RWPE2 (cell line): ENCODE measurements at regions not wholly inside any gene's neighbourhood (a gene's known extent, or its start where the extent isn't known, plus 50 kb on each side); places are given as distances from the start of the nearest gene placed in this dataset.

Experiments
- ATAC-seq: fragments of 200-7000 bp; cut with Tn5 transposase; 3 replicates; pipeline ENCODE4 v1.9.1; 2021; ENCODE audit warnings: low read depth
- DNase-seq: peaks from one replicate; pipeline ENCODE4 v3.0.0-alpha.2; 2020; ENCODE audit warnings: low spot score
- H3K27ac ChIP-seq: fragments of 450-650 bp; 2 replicates; pipeline ENCODE4 v1.5.1; 2017; ENCODE audit warnings: mild to moderate bottlenecking; ENCODE audit not compliant: poor library complexity, severe bottlenecking
- H3K27me3 ChIP-seq: fragments of 250-450 bp; sonication (Bioruptor Pico); 2 replicates; pipeline ENCODE4 v1.5.1; 2021; ENCODE audit warnings: mild to moderate bottlenecking, moderate library complexity; ENCODE audit not compliant: insufficient read depth, poor library complexity, severe bottlenecking
- H3K36me3 ChIP-seq: fragments of 250-450 bp; sonication (Bioruptor Pico); 2 replicates; pipeline ENCODE4 v1.5.1; 2020; ENCODE audit warnings: low read depth, mild to moderate bottlenecking, moderate library complexity
- H3K4me1 ChIP-seq: fragments of 250-450 bp; sonication (Bioruptor Pico); 2 replicates; pipeline ENCODE4 v1.5.1; 2021; ENCODE audit warnings: mild to moderate bottlenecking, moderate library complexity; ENCODE audit not compliant: insufficient read depth, poor library complexity, severe bottlenecking
- H3K4me3 ChIP-seq: fragments of 250-450 bp; sonication (Bioruptor Pico); 2 replicates; pipeline ENCODE4 v1.5.1; 2021; ENCODE audit warnings: mild to moderate bottlenecking, moderate library complexity; ENCODE audit not compliant: severe bottlenecking
- H3K9me3 ChIP-seq: fragments of 250-450 bp; sonication (Bioruptor Pico); 2 replicates; pipeline ENCODE4 v1.5.1; 2021; ENCODE audit warnings: mild to moderate bottlenecking, moderate library complexity; ENCODE audit not compliant: severe bottlenecking
- CTCF ChIP-seq: fragments of 450-650 bp; IDR thresholded peaks from one replicate; pipeline ENCODE4 v1.5.1; 2017; ENCODE audit warnings: mild to moderate bottlenecking, moderate library complexity; ENCODE audit not compliant: poor library complexity, severe bottlenecking

GRCh38 chr2:142592171-142592570, 285.3 kb upstream of the KYNU start:
- Histone ChIP-seq H3K4me1 (peaks cover 3% of the 10 kb centered on the region), H3K27ac (no peak overlapping the region), H3K27me3 (no peaks in the 10 kb centered on the region), H3K4me3 (no peak overlapping the region), H3K36me3 (no peaks in the 10 kb centered on the region), H3K9me3 (no peaks in the 10 kb centered on the region)
- peak; percentile 40; the same call in 1 of the 3 replicates for ATAC-seq
- no peak for DNase-seq
- no peak for TF ChIP-seq CTCF

- no peak for ATAC-seq
- no peak for TF ChIP-seq CTCF
These were observed 286.0 kb upstream of the KYNU start for GRCh38 chr2:142591420-142591819.

GRCh38 chr2:142588269-142588668, 289.2 kb upstream of the KYNU start:
- H3K27ac ChIP-seq: no peak overlapping the region
- H3K36me3 ChIP-seq: no peaks in the 10 kb centered on the region
- no peaks in the 10 kb centered on the region for H3K4me1 ChIP-seq
- ATAC-seq (no peak; the same call in 2 of the 3 replicates), DNase-seq (no peak)
- H3K9me3 ChIP-seq: no peaks in the 10 kb centered on the region
- no peaks in the 10 kb centered on the region for H3K27me3 ChIP-seq
- no peak for TF ChIP-seq CTCF
- no peak overlapping the region for H3K4me3 ChIP-seq

More at GRCh38 chr2:142591420-142591819, 286.0 kb upstream of the KYNU start:
- Histone ChIP-seq H3K4me1 (no peaks in the 10 kb centered on the region), H3K27ac (no peak overlapping the region), H3K27me3 (no peaks in the 10 kb centered on the region), H3K36me3 (no peaks in the 10 kb centered on the region), H3K9me3 (no peaks in the 10 kb centered on the region), H3K4me3 (no peak overlapping the region)
- DNase-seq: no peak

- Histone ChIP-seq H3K27me3 (no peaks in the 10 kb centered on the region), H3K27ac (no peak overlapping the region), H3K4me1 (no peaks in the 10 kb centered on the region), H3K4me3 (no peak overlapping the region), H3K9me3 (no peaks in the 10 kb centered on the region), H3K36me3 (no peaks in the 10 kb centered on the region)
- no peak for TF ChIP-seq CTCF
- ATAC-seq (no peak), DNase-seq (no peak)
These were observed 290.5 kb upstream of the KYNU start for GRCh38 chr2:142586693-142587580.

GRCh38 chr2:142585785-142586184, 291.7 kb upstream of the KYNU start:
- Histone ChIP-seq H3K36me3 (no peaks in the 10 kb centered on the region), H3K4me1 (no peaks in the 10 kb centered on the region), H3K4me3 (no peak overlapping the region), H3K27ac (no peak overlapping the region), H3K27me3 (no peaks in the 10 kb centered on the region), H3K9me3 (no peaks in the 10 kb centered on the region)
- no peak for TF ChIP-seq CTCF
- no peak for DNase-seq
- ATAC-seq: no peak
